ENCODE measurements at regions not wholly inside any gene's neighbourhood (a gene's known extent, or its start where the extent isn't known, plus 50 kb on each side); places are given as distances from the start of the nearest gene placed in this dataset.

DNA sequence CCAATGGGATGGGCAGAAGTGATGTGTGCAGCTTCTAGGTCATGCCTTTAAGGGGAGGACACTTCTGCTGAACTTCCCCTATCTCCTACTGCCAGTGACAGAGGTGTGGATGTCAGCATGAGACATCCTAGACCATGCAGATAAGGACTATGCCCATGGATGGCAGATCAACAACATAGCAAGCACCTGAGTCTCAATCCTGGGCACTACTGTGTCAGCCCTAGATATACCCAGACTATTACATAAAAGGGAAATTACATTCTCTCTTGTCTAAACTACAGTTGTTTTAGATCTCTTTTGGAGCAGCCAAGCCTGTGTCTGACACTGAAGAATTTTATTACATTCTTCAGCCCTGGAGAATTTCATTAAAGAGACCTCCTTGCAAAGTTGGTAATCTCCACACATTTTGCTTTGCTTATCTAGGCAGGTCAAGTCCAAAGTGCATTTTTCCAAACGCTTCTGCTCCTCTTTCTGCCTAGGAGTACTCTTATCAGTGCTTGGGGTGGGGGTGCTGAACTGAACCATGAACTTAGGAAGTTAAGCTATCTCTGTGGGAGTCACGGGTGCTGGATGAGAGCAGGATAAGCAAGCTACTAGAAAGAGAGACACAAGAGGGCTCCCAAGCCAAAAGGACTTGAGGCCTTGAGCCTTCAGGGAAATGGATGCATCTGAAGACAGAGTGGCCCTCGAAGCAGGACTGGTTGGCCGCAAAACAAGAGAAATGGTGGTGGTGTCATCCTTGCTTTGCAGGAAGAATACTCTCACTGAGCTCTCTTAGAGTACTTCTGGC is 95.2 kb upstream of the SPRED2 start:
- TF ChIP-seq CTCF (IDR thresholded peaks at IDR 0.05), result no peak
- TF ChIP-seq POLR2A (IDR thresholded peaks at IDR 0.05), result no peak
- Histone ChIP-seq H3K27me3 (no peaks in the 10 kb centered on the region), H3K27ac (no peak overlapping the region), H3K4me1 (peaks cover 0 to 10% (median 0%) of the 10 kb centered on the region in 4 donors), H3K4me3 (no peak overlapping the region), H3K36me3 (no peaks in the 10 kb centered on the region), H3K9me3 (no peaks in the 10 kb centered on the region)
- DNase-seq, result no peak

DNA sequence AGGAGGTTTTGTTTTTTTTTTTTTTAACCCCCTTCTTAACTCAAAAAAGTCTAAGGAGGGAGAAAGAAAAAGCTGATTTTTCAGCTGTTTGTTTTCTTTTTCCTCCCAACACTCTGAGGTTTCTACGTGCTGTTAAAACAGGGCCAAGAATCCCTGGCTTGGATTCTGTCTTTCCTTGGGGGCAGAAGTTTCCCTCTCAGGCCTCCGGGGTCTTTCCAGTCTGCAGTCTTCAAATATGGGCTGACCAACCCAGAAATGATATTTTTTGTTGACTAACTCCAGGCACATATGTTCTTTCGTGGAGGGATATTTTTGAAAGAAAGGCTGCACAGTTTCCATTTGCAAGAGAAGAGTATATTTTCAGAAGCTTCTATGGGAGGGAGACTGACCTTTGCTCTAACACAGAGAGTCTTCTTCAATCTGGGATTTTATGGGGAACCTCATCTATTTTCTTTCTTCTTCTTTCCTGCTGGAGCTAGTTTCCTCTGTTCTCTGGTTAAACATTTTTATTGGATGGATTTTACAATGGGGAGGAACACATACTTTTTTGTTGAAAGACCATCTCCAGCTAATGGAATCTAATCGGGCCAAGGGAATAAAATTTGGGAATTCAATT is 93.3 kb upstream of the SPRED2 start:
- TF ChIP-seq CTCF (IDR thresholded peaks at IDR 0.05) (no peak), POLR2A (IDR thresholded peaks at IDR 0.05) (no peak)
- no peaks in the 10 kb centered on the region for H3K36me3 ChIP-seq
- H3K4me3 ChIP-seq, result no peak overlapping the region
- no peak overlapping the region for H3K27ac ChIP-seq
- peaks cover 0 to 10% (median 0%) of the 10 kb centered on the region in 4 donors for H3K4me1 ChIP-seq
- H3K9me3 ChIP-seq, result no peaks in the 10 kb centered on the region
- no peaks in the 10 kb centered on the region for H3K27me3 ChIP-seq
- no peak for DNase-seq

- Histone ChIP-seq H3K4me3 (no peak overlapping the region), H3K36me3 (no peaks in the 10 kb centered on the region), H3K27me3 (no peaks in the 10 kb centered on the region), H3K9me3 (no peaks in the 10 kb centered on the region), H3K27ac (no peak overlapping the region), H3K4me1 (peaks cover 0 to 7% (median 0%) of the 10 kb centered on the region in 4 donors)
- DNase-seq, result no peak
- TF ChIP-seq CTCF (IDR thresholded peaks at IDR 0.05), result no peak
- no peak for TF ChIP-seq POLR2A (IDR thresholded peaks at IDR 0.05)
These were observed 90.5 kb upstream of the SPRED2 start for GRCh38 chr2:65522922-65523321.

DNA sequence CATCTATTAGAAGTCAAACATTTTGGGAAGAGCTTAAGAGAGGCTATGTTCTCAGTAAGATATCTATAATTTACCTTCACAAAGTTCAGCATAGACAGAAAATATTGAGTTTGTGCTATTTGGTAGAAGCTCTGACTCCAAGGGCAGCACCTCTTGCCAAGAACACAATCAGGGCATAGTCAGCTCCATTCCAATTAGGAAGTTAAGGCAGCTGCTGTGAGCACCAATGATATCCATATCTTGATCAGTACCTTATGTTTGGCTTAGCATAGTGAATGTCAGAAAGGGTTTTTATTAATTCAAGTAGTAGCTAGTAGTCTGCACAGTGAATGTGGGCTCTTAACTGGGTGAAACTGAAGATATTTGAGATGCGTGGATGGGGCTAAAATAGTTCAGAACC is 86.4 kb upstream of the SPRED2 start:
- Histone ChIP-seq H3K27ac (no peak overlapping the region), H3K4me1 (no peaks in the 10 kb centered on the region), H3K36me3 (no peaks in the 10 kb centered on the region), H3K27me3 (no peaks in the 10 kb centered on the region), H3K4me3 (no peak overlapping the region), H3K9me3 (no peaks in the 10 kb centered on the region)
- no peak for TF ChIP-seq CTCF (IDR thresholded peaks at IDR 0.05)
- TF ChIP-seq POLR2A (IDR thresholded peaks at IDR 0.05), result no peak
- DNase-seq, result no peak

GRCh38 chr2:65514555-65515195 is 82.3 kb upstream of the SPRED2 start:
- TF ChIP-seq CTCF (IDR thresholded peaks at IDR 0.05), result no peak
- no peak for TF ChIP-seq POLR2A (IDR thresholded peaks at IDR 0.05)
- Histone ChIP-seq H3K4me3 (no peak overlapping the region), H3K27ac (no peak overlapping the region), H3K27me3 (no peaks in the 10 kb centered on the region), H3K36me3 (no peaks in the 10 kb centered on the region), H3K9me3 (no peaks in the 10 kb centered on the region), H3K4me1 (no peaks in the 10 kb centered on the region)
- no peak for DNase-seq

Data from Peyer's patch (tissue), 4 donors.